ENCODE measurements at regions not wholly inside any gene's neighbourhood (a gene's known extent, or its start where the extent isn't known, plus 50 kb on each side); places are given as distances from the start of the nearest gene placed in this dataset.
"Not testable (repeated sequence)": the region's sequence is repeated elsewhere in the genome, so short reads cannot be mapped to it uniquely, and the experiment has no call there.

- no peak for DNase-seq (ENCODE audit: low spot score)
Measured at GRCh38 chr10:33501161-33501560, 166.7 kb upstream of the NRP1 start.

- DNase-seq (ENCODE audit: low spot score), result no peak
Measured at GRCh38 chr10:33498391-33498891, 164.0 kb upstream of the NRP1 start.

- no peak for DNase-seq (ENCODE audit: low spot score)
Measured at GRCh38 chr10:33497338-33497737, 162.9 kb upstream of the NRP1 start.

GRCh38 chr10:33496096-33496495, 161.6 kb upstream of the NRP1 start:
- no peak for DNase-seq (ENCODE audit: low spot score)

- no peak for DNase-seq (ENCODE audit: low spot score)
Measured at GRCh38 chr10:33494694-33495265, 160.3 kb upstream of the NRP1 start.

GRCh38 chr10:33493978-33494377, 159.5 kb upstream of the NRP1 start:
- DNase-seq (ENCODE audit: low spot score), result no peak

GRCh38 chr10:33493497-33493896, 159.0 kb upstream of the NRP1 start:
- no peak for DNase-seq (ENCODE audit: low spot score)

GRCh38 chr10:33492701-33493345, 158.4 kb upstream of the NRP1 start:
- no peak for DNase-seq (ENCODE audit: low spot score)

- DNase-seq (ENCODE audit: low spot score), result no peak
Measured at GRCh38 chr10:33489501-33490176, 155.2 kb upstream of the NRP1 start.

GRCh38 chr10:33487014-33487776, 152.7 kb upstream of the NRP1 start:
- no peak for DNase-seq (ENCODE audit: low spot score)

GRCh38 chr10:33485276-33485675, 150.8 kb upstream of the NRP1 start:
- no peak for DNase-seq (ENCODE audit: low spot score)

GRCh38 chr10:33484787-33485186, 150.3 kb upstream of the NRP1 start:
- DNase-seq (ENCODE audit: low spot score), result no peak

GRCh38 chr10:33483816-33484190, 149.3 kb upstream of the NRP1 start:
- no peak for DNase-seq (ENCODE audit: low spot score)

GRCh38 chr10:33483124-33483815, 148.8 kb upstream of the NRP1 start:
- DNase-seq (ENCODE audit: low spot score), result no peak

GRCh38 chr10:33482486-33482885, 148.0 kb upstream of the NRP1 start:
- DNase-seq (ENCODE audit: low spot score), result no peak

GRCh38 chr10:33481184-33481583, 146.7 kb upstream of the NRP1 start:
- DNase-seq (ENCODE audit: low spot score), result no peak

GRCh38 chr10:33480417-33480816, 145.9 kb upstream of the NRP1 start:
- DNase-seq (ENCODE audit: low spot score), result not testable (repeated sequence)

- DNase-seq (ENCODE audit: low spot score), result no peak
Measured at GRCh38 chr10:33478675-33479125, 144.2 kb upstream of the NRP1 start.

- no peak for DNase-seq (ENCODE audit: low spot score)
Measured at GRCh38 chr10:33478089-33478674, 143.7 kb upstream of the NRP1 start.

- DNase-seq (ENCODE audit: low spot score), result no peak
Measured at GRCh38 chr10:33477291-33478088, 143.0 kb upstream of the NRP1 start.

Measured in SW480 (cell line).